GM21447 (cell line): ENCODE measurements at regions not wholly inside any gene's neighbourhood (a gene's known extent, or its start where the extent isn't known, plus 50 kb on each side); places are given as distances from the start of the nearest gene placed in this dataset.
"Not testable (repeated sequence)": the region's sequence is repeated elsewhere in the genome, so short reads cannot be mapped to it uniquely, and the experiment has no call there.

Experiments used
- ATAC-seq: cut with Tn5 transposase; IDR thresholded peaks from one replicate; pipeline ENCODE4 v1.9.1; 2021; ENCODE audit not compliant: unreplicated experiment

GRCh38 chr3:80368616-80369015 lies 600.8 kb upstream of the ROBO1 start:
- ATAC-seq = no peak

DNA sequence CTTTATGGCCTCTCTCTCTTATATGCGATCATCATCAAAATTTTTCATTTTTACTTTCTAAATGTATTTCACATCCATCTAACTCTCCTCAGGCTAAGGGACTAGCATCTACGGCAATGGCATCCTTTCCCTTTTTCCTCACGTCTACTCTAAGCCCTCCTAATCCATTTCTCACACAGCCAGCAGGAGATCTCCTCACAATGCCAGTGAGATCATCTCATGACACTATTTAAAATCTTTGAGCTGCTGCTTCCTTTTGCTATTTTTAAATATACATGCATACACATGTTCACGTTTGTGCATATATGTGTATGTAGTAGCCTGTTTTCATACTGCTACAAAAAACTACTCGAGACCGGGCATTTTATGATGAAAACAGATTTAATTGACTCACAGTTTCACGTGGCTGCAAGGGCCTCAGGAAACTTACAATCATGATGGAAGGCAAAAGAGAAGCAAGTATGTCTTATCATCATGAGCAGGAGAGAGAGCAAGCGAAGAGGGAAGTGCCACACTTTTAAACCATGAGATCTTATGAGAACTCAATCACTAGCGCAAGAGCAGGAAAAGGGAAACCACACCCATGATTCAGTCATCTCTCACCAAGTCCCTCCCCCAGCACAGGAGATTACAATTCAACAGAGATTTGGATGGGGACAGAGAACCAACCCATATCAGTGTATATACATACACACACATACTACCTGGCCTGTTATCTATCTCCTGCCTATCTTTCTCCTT lies 599.2 kb upstream of the ROBO1 start:
- ATAC-seq = no peak

GRCh38 chr3:80357761-80358160 lies 590.0 kb upstream of the ROBO1 start:
- no peak for ATAC-seq

- ATAC-seq = no peak
These were observed 587.3 kb upstream of the ROBO1 start for GRCh38 chr3:80355144-80355543.

DNA sequence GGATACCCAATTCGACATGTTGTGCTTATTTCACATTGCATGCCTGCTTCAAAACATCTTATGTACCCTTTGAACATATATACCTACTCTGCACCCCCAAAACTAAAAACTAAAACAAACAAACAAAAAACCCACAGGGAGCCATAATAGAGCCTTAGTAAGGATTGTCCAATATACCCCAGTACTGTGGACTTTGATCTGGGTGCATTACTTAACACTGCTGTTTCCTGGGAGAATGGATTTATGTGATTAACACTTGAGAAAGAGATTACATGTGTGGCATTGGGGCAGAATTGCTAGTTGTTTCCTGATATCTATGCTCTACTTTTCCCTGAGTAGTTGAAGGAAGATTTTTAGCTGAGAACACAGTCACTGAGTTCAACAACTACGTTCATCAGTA lies 583.4 kb upstream of the ROBO1 start:
- no peak for ATAC-seq

DNA sequence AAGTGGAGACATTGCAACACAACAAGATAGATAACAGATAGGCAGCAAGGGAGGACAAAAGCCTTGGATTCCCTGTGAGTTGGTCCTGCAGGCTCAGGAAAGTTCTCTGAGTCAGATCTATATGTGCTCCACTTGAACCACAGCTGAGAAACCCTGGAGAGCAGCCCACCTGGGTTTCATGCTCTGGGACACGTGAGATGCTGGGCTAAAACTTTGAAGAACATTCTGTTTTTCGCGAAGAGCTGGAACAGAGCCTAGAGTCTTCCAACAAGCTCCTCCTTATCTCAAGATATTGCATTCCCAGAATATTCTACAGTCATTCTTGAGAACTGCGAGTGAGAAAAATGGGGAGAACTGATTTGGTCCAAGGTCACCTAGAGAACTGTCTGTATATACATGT lies 583.0 kb upstream of the ROBO1 start:
- ATAC-seq = no peak

- no peak for ATAC-seq
These were observed 570.6 kb upstream of the ROBO1 start for GRCh38 chr3:80338366-80338765.

DNA sequence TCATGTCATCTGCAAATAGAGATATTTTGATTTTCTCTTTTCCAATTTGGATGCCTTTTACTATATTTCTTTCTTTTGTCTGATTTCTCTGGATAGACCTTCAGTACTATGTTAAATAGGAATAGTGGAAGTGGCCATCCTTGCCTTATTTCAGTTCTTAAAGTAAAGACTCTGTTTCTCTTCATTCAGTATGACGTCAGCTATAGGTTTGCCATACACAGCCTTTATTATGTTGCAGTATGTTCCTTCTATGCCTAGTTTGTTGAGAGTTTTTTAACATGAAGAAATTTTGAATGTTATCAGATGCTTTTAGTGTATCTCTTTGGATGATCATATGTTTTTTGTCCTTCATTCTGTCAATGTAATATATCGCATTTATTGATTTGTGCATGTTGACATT lies 566.7 kb upstream of the ROBO1 start:
- no peak for ATAC-seq

GRCh38 chr3:80331494-80332170 lies 563.8 kb upstream of the ROBO1 start:
- no peak for ATAC-seq

DNA sequence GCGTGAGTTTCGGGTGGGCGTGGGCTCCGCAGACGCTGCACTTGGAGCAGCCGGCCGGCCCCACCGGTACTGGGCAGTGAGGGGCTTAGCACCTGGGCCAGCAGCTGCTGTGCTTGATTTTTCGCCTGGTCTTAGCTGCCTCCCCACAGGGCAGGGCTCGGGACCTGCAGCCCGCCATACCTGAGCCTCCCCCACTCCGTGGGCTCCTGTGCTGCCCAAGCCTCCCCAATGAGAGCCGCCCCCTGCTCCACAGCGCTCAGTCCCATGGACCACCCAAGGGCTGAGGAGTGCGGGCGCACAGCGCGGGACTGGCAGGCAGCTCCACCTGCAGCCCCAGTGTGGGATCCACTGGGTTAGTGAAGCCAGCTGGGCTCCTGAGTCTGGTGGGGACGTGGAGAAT lies 546.7 kb upstream of the ROBO1 start:
- not testable (repeated sequence) for ATAC-seq

DNA sequence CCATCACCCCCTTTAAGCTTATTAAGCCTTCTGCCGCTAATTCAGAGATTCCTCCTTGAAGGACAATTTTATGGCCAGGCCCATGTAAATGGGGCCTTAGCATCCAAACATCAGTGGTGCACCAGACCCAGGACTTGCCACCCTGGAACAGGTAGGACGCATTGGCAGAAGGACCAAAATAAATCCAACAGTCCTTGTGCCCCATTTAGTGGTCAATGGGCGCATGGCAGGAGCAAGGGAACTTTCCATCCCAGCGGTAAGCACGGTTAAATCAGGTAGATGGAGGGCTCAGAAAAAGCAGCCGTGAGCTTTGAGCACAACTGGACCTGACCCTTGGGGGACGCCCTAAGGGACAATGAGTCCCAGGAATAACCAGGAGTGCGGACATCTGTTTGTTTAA lies 540.8 kb upstream of the ROBO1 start:
- ATAC-seq = no peak

DNA sequence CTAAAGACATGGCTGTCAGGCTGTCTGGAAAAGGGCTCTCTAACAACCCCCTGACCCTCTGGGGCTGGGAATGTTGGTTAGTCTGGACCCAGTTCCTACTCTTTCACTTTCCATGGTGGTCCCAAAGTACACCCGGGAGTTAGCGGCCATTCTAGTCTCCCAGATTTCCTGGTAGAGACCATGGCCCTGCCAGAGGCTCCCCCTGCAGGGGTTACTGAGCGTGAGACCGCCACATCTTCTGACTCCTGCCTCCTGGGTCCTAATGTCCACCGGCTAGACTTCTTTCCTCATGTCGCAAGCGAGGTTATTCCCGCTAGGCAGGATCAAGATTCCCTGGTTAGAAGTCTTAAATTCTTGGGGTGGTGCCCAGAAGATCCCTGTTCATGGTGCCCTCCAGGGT lies 540.0 kb upstream of the ROBO1 start:
- no peak for ATAC-seq

DNA sequence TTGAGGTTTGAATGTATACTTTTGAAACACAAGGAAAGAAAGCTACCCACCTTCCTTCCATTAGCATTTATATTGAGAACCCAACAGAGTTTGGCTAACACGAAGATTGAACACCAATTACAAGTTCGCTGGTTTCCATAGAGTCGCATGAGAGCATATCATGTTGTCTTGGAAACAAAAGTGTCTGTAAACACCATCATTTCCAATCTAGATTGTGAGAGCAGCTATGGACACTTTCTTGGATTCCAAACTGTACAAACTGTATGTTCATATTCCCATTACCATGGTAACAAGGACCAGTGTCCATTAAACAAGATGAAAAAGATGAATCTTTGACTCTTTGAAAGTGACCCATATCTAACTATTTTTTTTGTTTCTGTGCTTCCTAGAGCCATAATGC lies 529.9 kb upstream of the ROBO1 start:
- ATAC-seq = no peak

- ATAC-seq = no peak
These were observed 517.6 kb upstream of the ROBO1 start for GRCh38 chr3:80285388-80285787.

DNA sequence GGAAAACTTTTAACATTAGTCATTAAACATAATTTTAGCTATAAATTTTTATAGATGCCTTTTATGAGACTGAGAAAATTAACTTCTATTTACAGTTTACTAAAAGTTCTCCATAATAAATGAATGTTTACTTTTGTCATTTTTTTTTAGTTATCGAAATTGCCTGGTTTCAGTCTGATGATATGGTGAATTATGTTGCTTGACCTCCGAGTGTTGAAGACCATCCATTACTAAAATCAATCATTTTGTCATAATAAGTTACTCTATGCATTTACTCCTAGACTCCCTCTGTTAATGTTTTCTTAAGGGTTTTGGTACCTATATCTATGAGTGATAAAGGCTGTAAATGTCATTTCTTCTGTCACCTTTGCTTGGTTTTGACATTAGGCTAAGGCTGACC lies 516.0 kb upstream of the ROBO1 start:
- no peak for ATAC-seq

GRCh38 chr3:80278056-80278455 lies 510.3 kb upstream of the ROBO1 start:
- ATAC-seq = no peak

- ATAC-seq = no peak
These were observed 507.3 kb upstream of the ROBO1 start for GRCh38 chr3:80275120-80275519.

DNA sequence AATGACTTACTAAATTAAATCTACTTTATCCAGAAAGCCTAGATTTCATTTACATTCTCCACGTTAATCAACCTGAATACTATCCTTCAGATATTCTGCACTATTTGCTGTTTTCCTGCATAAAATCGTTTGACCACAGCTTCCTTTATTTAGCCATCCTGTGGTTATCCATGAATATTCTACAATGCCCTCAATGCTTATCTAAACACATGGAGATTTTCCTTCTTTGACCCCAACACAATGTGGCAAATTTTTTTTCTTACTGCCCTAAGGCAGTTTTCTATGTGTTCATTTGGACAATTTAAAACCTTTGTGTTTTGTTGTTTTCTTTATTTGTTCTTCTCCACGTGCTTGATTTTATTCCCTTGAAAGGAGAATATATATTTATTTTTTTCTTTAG lies 495.5 kb upstream of the ROBO1 start:
- no peak for ATAC-seq

GRCh38 chr3:80261082-80261481 lies 493.3 kb upstream of the ROBO1 start:
- ATAC-seq = no peak

GRCh38 chr3:80259736-80260135 lies 491.9 kb upstream of the ROBO1 start:
- no peak for ATAC-seq

DNA sequence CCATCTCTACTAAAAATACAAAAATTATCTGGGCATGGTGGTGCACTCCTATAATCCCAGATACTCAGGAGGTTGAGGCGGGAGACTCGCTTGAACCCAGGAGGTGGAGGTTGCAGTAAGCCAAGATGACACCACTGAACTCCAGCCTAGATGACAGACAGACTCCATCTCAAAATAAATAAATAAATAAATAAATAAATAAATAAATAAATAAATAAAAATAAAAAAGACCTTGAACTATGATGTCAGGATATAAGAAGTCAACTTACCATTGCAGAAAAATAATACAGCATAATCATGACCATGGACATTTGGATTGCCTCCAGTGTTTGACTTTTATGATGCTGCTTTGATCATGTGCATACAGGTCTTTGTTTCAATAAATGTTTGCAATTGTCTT lies 484.3 kb upstream of the ROBO1 start:
- no peak for ATAC-seq

GRCh38 chr3:80247766-80248165 lies 480.0 kb upstream of the ROBO1 start:
- ATAC-seq = no peak

- no peak for ATAC-seq
These were observed 476.6 kb upstream of the ROBO1 start for GRCh38 chr3:80244390-80244789.
